Retina (tissue), 1 donor: ENCODE measurements at regions not wholly inside any gene's neighbourhood (a gene's known extent, or its start where the extent isn't known, plus 50 kb on each side); places are given as distances from the start of the nearest gene placed in this dataset.

ENCODE experiments used
- DNase-seq: peaks from one replicate; pipeline ENCODE4 v3.0.0-alpha.2; 2016

- no peak for DNase-seq
Measured at GRCh38 chr1:38376577-38376976, 330.0 kb upstream of the POU3F1 start.

DNA sequence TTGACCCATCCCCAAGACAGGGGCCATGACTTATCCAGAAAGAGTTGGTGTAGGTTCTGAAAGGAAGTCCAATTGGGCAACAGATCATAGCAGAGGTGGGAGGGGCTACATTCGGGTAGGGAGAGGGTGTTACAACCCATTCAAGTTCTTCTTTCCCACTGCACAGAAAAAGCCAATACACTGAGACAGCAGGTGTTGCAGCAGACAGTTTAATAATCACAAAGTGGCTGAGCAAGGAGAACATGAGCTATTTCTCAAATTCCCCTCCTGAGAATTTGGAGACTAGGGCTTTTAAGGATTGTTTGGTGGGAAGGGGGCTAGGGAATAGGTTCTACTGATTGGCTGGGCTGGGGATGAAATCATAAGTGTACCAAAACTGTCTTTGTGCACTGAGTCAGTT, 328.4 kb upstream of the POU3F1 start:
- DNase-seq = no peak

- no peak for DNase-seq
Measured at GRCh38 chr1:38371505-38371844, 324.9 kb upstream of the POU3F1 start.

GRCh38 chr1:38370716-38371504, 324.3 kb upstream of the POU3F1 start:
- DNase-seq = no peak

DNA sequence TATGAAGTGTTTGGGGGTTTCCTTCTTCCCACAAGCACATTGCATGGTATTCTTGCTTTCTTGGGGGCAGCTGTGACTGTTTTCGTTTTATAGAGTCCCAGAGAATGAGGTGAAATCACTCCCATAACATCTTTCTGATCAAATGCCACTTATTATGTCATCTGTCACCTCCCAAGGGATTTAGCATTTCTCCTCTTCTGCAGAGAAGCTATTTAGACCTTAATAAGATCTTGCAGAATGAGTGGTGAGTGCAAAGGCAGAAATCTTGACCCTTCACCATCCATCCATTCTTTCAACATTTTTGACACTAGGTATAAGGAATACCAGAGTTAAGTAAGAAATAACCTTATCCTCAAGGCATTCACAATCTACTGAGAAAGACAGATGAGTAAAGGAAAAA, 318.6 kb upstream of the POU3F1 start:
- no peak for DNase-seq

GRCh38 chr1:38361566-38361965, 315.0 kb upstream of the POU3F1 start:
- DNase-seq = peak; percentile 49

GRCh38 chr1:38360807-38361206, 314.2 kb upstream of the POU3F1 start:
- DNase-seq = no peak

DNA sequence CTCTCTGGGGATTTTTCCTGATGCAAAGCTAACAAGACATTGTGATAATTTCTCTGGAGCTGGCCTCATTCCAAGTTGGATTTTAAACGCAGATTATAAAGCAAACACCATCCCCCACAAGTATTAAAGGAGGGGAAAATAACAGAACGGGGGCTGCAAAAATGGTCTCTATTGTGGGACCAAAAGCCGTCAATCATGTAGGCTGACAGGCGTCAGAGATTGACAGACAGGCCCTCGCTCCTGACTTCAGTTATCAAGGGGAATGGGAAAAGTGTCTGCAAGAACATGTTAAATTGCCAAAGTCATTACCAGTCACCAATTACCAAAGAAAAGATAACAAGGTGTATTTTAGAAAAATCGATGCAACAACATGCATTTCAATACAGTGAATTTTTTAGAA, 307.4 kb upstream of the POU3F1 start:
- DNase-seq = no peak

DNA sequence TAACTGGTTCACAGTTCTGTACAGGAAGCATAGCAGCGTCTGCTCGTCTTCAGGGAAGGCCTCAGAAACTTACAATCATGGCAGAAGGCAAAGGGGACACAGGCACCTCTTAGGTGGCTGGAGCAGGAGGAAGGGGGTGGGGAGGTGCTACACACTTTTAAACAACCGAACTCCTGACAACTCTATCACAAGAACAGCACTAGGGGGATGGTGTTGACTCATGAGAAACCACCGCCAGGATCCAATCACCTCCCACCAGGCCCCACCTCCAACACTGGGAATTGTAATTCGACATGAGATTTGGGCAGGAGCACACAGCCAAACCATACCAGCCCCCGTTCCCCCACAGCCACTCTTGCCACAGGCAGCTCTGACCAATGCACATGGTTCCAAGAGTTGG, 306.3 kb upstream of the POU3F1 start:
- no peak for DNase-seq

GRCh38 chr1:38347446-38348175, 301.0 kb upstream of the POU3F1 start:
- no peak for DNase-seq

- DNase-seq = no peak
Measured at GRCh38 chr1:38344716-38345115, 298.1 kb upstream of the POU3F1 start.

DNA sequence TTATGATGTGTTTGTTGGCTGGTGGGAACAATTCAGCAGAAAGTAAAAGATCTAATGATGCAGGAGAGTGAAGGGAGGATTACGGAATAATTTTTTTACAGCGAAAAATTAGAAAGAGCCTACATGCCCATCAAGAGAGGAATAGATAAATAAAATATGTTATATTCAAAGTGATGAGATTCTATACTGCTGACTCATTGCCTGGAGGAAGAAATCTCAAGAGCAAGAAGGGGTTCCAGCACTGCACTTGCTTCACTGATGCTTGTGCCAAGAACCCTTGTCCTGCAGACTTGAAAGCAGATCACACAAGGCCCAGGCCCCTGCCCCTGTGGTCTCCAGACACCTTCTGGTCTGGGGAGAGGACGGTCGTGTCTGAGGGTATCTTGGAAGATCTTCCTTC, 295.1 kb upstream of the POU3F1 start:
- no peak for DNase-seq

DNA sequence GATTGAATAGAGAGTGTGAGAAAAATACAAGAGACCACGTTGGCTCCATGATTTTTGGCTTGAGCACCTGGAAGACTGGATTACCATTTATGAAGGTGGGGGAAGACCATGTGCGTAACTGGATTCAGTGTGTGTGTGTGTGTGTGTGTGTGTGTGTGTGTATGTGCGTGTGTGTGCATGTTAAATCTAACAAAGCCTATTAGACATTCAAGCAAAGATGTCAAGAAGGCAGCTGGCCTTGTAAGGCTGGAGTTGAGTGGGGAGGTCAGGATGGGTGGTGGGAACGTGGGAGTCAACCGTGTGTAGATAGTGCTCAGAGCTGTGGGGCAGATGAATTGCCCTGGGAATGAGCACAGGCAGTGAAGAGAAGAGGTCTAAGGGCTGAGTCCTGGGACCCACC, 293.8 kb upstream of the POU3F1 start:
- DNase-seq = no peak

- DNase-seq = no peak
Measured at GRCh38 chr1:38337711-38338110, 291.1 kb upstream of the POU3F1 start.

- no peak for DNase-seq
Measured at GRCh38 chr1:38336961-38337360, 290.4 kb upstream of the POU3F1 start.

DNA sequence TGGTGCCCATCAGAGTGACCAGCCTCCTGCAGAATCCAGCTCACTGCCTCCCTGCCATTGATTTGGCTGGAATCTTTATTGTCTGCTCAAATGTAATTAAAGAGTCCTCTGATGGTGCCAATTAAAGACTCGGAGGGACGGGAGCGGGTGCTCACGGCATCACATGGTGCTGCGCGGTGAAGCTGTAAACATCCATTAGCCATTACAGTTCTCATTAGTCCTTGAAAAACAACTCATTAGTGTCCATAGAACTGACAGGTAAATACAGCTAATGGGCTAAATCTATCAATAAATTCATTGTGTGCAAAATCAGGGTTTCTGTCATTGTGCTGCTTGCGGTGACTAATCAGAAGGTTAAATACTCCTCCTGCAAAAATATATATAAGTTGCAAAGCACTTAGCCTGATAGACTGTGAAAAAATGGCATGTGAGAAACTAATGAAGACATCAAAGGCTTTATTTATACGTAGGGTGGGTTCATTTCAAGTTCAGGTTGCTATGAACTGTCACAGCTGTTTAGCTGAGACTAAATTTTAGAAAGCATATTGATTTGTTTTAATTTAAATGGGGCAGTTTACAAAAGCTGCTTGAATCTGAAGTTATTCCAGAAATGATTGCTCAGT, 289.8 kb upstream of the POU3F1 start:
- peak; percentile 81 for DNase-seq

DNA sequence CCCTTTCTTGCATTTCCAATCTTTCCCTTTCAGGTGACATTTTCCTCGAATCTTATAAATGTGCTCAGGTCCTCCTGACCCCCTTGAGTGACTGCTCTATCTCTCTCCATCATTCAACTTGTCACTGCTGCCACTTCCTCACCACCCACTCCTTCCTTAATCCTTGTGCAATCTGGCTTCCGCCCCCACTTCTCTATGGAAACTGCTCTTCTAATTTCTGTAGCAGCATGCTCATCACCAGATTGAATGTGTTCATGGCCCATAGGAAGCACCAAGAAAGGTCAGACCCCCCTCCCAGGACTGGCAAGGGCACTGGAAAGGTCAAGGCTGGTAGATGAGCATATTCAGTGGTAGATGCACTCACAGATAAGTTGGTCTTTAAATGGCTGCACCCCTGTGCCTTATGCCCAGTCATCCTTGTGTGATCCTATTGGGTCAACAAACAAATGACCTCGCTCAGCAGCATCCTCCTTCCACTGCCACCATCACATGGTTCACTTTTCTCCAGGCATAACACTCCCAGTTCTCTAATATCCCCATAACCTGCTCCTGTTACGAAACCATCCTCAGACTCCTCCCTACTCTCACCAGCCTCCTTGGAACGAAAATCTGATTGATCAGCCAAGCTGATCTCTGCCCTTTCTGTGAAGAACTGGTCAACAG, 288.5 kb upstream of the POU3F1 start:
- no peak for DNase-seq

- no peak for DNase-seq
Measured at GRCh38 chr1:38332649-38333310, 286.2 kb upstream of the POU3F1 start.

GRCh38 chr1:38331496-38332210, 285.1 kb upstream of the POU3F1 start:
- no peak for DNase-seq

GRCh38 chr1:38330799-38331198, 284.2 kb upstream of the POU3F1 start:
- no peak for DNase-seq

GRCh38 chr1:38329644-38330043, 283.1 kb upstream of the POU3F1 start:
- no peak for DNase-seq

DNA sequence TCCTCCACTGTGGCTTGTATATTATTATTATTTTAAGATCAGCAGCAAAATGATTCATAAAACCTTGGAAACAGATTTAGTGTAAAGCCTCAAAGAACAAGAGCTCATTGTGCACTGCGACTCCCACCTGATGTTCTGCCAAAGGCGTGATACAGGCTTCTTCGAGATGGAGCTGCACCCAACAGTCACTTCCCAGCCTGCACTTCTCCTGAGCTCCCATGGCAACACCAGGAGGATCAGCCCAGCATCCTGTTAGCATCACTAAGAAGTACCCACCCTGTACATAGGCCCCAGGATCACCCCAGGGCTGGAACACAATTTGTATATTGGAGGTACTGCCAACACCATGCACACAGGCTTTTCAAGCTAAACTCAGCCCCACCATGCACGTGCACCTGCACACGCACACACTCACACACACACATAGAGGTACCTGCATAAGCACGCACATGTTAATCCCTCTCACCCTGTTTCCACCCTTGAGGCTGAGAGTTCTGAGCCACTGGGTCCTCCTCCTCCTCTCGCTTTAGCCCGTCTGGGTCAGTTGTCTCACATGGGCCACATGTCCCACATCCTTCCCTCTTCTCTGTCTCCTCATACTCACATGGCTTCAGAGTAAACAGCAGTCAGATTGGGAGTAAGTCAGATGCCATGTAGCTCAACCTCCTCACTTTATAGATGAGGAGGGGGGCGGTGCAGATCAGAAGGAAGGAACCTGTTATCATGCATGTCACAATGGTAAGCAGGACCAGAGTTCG, 281.9 kb upstream of the POU3F1 start:
- no peak for DNase-seq
